ENCODE measurements at regions not wholly inside any gene's neighbourhood (a gene's known extent, or its start where the extent isn't known, plus 50 kb on each side); places are given as distances from the start of the nearest gene placed in this dataset.

DNA sequence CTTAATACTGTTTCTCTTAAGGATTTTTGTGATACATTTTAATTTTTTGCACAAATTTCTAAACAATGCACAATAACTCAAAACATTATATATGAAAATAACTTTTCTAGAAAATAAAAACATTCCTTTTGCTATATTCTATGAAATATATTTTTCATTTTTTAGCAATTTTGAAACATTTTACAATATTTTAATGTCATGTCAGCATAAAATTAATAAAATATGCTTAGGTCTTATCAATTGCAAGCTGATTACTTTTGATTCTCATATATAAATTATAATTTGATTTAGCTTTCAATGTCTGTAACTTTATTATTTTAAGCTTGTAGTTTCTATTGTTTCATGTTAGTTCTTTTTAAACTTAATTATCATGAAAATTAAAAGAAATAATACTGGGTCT is 898.7 kb downstream of the TMEM182 start:
- Histone ChIP-seq H3K27ac (ENCODE audit: low read depth, low read length) (no peak overlapping the region), H3K4me1 (ENCODE audit: insufficient read depth, low read length) (no peaks in the 10 kb centered on the region), H3K4me3 (ENCODE audit: insufficient read depth, low read depth, low read length) (no peak overlapping the region), H3K9ac (ENCODE audit: low read length) (no peak overlapping the region), H3K9me3 (ENCODE audit: insufficient read depth, low read depth, low read length) (no peaks in the 10 kb centered on the region), H3K4me2 (ENCODE audit: low read length) (no peak overlapping the region), H2AFZ (ENCODE audit: low read depth, low read length) (no peak overlapping the region), H3K36me3 (ENCODE audit: insufficient read depth, low read length) (no peaks in the 10 kb centered on the region), H3K27me3 (ENCODE audit: insufficient read depth, low read length) (no peaks in the 10 kb centered on the region), H3K79me2 (ENCODE audit: insufficient read depth, low read length) (no peaks in the 10 kb centered on the region), H4K20me1 (ENCODE audit: insufficient read depth, low read length) (no peaks in the 10 kb centered on the region)
- DNase-seq (ENCODE audit: low read depth) (no peak), FAIRE-seq (no peak)
- Mint-ChIP-seq H3K27me3 (ENCODE audit: low read depth, unreplicated experiment) (peaks cover 3% of the 10 kb centered on the region), H3K4me3 (ENCODE audit: unreplicated experiment) (no peak overlapping the region), H3K9me3 (ENCODE audit: unreplicated experiment) (no peaks in the 10 kb centered on the region), H3K27ac (ENCODE audit: unreplicated experiment) (no peak overlapping the region), H3K4me1 (ENCODE audit: low read depth, unreplicated experiment) (no peaks in the 10 kb centered on the region), H3K36me3 (ENCODE audit: low read depth, unreplicated experiment) (no peaks in the 10 kb centered on the region)
- TF ChIP-seq CTCF (IDR thresholded peaks at IDR 0.05; ENCODE audit: insufficient read depth, low read depth, low read length) (no peak), EZH2 (IDR thresholded peaks at IDR 0.05; ENCODE audit: insufficient read depth, low read length) (no peak)

GRCh38 chr2:103660947-103661346 is 899.1 kb downstream of the TMEM182 start:
- Histone ChIP-seq H3K9me3 (ENCODE audit: insufficient read depth, low read depth, low read length) (no peaks in the 10 kb centered on the region), H3K27ac (ENCODE audit: low read depth, low read length) (no peak overlapping the region), H3K4me2 (ENCODE audit: low read length) (no peak overlapping the region), H3K4me1 (ENCODE audit: insufficient read depth, low read length) (no peaks in the 10 kb centered on the region), H3K4me3 (ENCODE audit: insufficient read depth, low read depth, low read length) (no peak overlapping the region), H3K36me3 (ENCODE audit: insufficient read depth, low read length) (no peaks in the 10 kb centered on the region), H2AFZ (ENCODE audit: low read depth, low read length) (no peak overlapping the region), H4K20me1 (ENCODE audit: insufficient read depth, low read length) (no peaks in the 10 kb centered on the region), H3K27me3 (ENCODE audit: insufficient read depth, low read length) (no peaks in the 10 kb centered on the region), H3K9ac (ENCODE audit: low read length) (no peak overlapping the region), H3K79me2 (ENCODE audit: insufficient read depth, low read length) (no peaks in the 10 kb centered on the region)
- FAIRE-seq (no peak), DNase-seq (ENCODE audit: low read depth) (no peak)
- H3K4me3 Mint-ChIP-seq (ENCODE audit: unreplicated experiment): no peak overlapping the region
- H3K36me3 Mint-ChIP-seq (ENCODE audit: low read depth, unreplicated experiment): no peaks in the 10 kb centered on the region
- H3K4me1 Mint-ChIP-seq (ENCODE audit: low read depth, unreplicated experiment): no peaks in the 10 kb centered on the region
- TF ChIP-seq EZH2 (IDR thresholded peaks at IDR 0.05; ENCODE audit: insufficient read depth, low read length) (no peak), CTCF (IDR thresholded peaks at IDR 0.05; ENCODE audit: insufficient read depth, low read depth, low read length) (no peak)
- H3K27ac Mint-ChIP-seq (ENCODE audit: unreplicated experiment): no peak overlapping the region
- no peaks in the 10 kb centered on the region for H3K9me3 Mint-ChIP-seq (ENCODE audit: unreplicated experiment)
- peaks cover 3% of the 10 kb centered on the region for H3K27me3 Mint-ChIP-seq (ENCODE audit: low read depth, unreplicated experiment)

DNA sequence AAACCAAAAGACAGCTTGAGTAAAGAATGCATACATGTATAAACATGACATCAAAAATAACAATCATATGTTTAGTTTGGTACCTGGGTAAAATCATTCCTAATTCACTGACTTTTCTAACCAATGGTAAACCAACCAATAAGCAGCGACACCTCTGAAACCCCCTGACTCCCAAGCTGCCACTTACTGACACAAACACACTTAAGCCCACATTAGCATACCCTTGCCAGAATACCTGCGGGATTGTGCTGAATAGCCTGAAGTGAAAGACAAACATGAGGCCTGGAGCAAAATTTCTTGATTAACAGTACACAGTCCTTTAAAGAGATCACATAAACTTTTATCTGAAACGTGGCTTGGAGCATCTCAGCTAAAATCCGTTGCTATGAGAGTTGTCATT is 902.9 kb downstream of the TMEM182 start:
- no peaks in the 10 kb centered on the region for H3K36me3 Mint-ChIP-seq (ENCODE audit: low read depth, unreplicated experiment)
- H3K9me3 Mint-ChIP-seq (ENCODE audit: unreplicated experiment): no peaks in the 10 kb centered on the region
- no peak overlapping the region for H2AFZ ChIP-seq (ENCODE audit: low read depth, low read length)

More for the DNA sequence above, 902.9 kb downstream of the TMEM182 start:
- no peak overlapping the region for H3K27ac ChIP-seq (ENCODE audit: low read depth, low read length)
- no peak overlapping the region for H3K9ac ChIP-seq (ENCODE audit: low read length)
- DNase-seq (ENCODE audit: low read depth) (no peak), FAIRE-seq (no peak)
- no peak overlapping the region for H3K4me2 ChIP-seq (ENCODE audit: low read length)
- Mint-ChIP-seq H3K4me1 (ENCODE audit: low read depth, unreplicated experiment) (peaks cover 4% of the 10 kb centered on the region), H3K27me3 (ENCODE audit: low read depth, unreplicated experiment) (peaks cover 3% of the 10 kb centered on the region), H3K27ac (ENCODE audit: unreplicated experiment) (no peak overlapping the region), H3K4me3 (ENCODE audit: unreplicated experiment) (no peak overlapping the region)
- no peak overlapping the region for H3K4me3 ChIP-seq (ENCODE audit: insufficient read depth, low read depth, low read length)
- no peaks in the 10 kb centered on the region for H3K27me3 ChIP-seq (ENCODE audit: insufficient read depth, low read length)
- no peaks in the 10 kb centered on the region for H4K20me1 ChIP-seq (ENCODE audit: insufficient read depth, low read length)
- H3K36me3 ChIP-seq (ENCODE audit: insufficient read depth, low read length): no peaks in the 10 kb centered on the region
- H3K4me1 ChIP-seq (ENCODE audit: insufficient read depth, low read length): no peaks in the 10 kb centered on the region
- H3K79me2 ChIP-seq (ENCODE audit: insufficient read depth, low read length): no peaks in the 10 kb centered on the region
- no peaks in the 10 kb centered on the region for H3K9me3 ChIP-seq (ENCODE audit: insufficient read depth, low read depth, low read length)
- TF ChIP-seq CTCF (IDR thresholded peaks at IDR 0.05; ENCODE audit: insufficient read depth, low read depth, low read length): no peak
- no peak for TF ChIP-seq EZH2 (IDR thresholded peaks at IDR 0.05; ENCODE audit: insufficient read depth, low read length)

Data from astrocyte (in vitro differentiated cells and primary cell).